Choroid plexus epithelial cell (primary cell): ENCODE measurements at regions not wholly inside any gene's neighbourhood (a gene's known extent, or its start where the extent isn't known, plus 50 kb on each side); places are given as distances from the start of the nearest gene placed in this dataset.
"Not testable (repeated sequence)": the region's sequence is repeated elsewhere in the genome, so short reads cannot be mapped to it uniquely, and the experiment has no call there.

Experiments
- DNase-seq: peaks from one replicate; pipeline ENCODE4 v3.0.0-alpha.2; 2010; ENCODE audit warnings: low read depth
- H3K4me3 ChIP-seq: 2 replicates; pipeline ENCODE4 v1.5.1; 2011; ENCODE audit warnings: low read depth, mild to moderate bottlenecking, control low read depth, low read length, moderate library complexity
- TF ChIP-seq, protein P1 (sequence below): conservative IDR thresholded peaks from 2 replicates; pipeline ENCODE4 v1.5.1; 2011; ENCODE audit warnings: low read depth, mild to moderate bottlenecking, control low read depth, inconsistent platforms, low read length, moderate library complexity

DNA sequence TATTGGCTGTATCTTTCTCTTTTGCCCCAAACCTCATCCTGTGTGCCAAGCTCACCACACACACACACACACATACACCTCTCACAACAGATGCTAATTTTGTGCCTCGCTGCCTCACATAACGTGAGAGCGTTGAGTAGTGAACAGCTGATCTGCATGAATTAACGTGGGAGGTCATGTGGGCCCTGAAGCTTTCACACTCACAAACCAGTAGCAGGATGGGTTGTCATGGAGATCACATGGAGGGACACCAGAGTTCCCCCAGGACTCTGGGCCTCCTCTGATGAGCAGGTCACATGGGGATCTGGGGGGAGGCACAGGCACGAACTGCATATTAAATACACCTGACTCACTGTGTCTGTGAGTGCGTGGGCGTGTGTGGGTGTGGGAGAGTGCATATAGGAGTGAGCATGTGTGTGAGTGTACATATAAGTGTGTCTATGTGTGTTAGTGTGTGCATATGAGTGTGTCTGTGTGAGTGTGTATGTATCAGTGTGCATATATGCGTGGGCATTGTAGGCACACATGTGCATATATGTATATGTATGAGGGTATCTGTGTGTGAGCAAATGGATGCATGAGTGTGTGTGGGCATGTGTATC is 62.7 kb upstream of the SULF2 start:
- DNase-seq = no peak
- H3K4me3 ChIP-seq = no peak overlapping the region
- TF ChIP-seq, protein P1, sequence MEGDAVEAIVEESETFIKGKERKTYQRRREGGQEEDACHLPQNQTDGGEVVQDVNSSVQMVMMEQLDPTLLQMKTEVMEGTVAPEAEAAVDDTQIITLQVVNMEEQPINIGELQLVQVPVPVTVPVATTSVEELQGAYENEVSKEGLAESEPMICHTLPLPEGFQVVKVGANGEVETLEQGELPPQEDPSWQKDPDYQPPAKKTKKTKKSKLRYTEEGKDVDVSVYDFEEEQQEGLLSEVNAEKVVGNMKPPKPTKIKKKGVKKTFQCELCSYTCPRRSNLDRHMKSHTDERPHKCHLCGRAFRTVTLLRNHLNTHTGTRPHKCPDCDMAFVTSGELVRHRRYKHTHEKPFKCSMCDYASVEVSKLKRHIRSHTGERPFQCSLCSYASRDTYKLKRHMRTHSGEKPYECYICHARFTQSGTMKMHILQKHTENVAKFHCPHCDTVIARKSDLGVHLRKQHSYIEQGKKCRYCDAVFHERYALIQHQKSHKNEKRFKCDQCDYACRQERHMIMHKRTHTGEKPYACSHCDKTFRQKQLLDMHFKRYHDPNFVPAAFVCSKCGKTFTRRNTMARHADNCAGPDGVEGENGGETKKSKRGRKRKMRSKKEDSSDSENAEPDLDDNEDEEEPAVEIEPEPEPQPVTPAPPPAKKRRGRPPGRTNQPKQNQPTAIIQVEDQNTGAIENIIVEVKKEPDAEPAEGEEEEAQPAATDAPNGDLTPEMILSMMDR = no peak

DNA sequence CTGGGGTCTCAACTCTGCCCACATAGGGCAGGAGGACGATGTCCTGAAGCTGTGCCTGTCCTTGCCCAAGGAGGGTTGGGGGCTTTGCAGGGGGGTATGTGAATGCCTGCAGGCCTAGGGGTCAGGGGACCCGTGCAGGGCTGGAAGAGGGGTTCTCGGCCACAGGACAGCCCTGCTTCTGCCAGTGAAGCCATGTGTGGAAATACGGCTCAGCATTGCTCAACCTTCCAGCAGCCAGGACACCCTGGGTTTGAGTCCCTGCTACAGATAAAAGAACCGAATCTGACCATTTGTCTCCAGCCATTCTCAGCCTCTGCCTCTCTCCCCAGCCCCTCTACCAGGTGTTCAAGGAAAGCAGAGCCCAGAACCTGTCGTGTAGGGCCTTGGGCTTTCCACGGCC is 61.9 kb upstream of the SULF2 start:
- H3K4me3 ChIP-seq, DNase-seq: not testable (repeated sequence)

DNA sequence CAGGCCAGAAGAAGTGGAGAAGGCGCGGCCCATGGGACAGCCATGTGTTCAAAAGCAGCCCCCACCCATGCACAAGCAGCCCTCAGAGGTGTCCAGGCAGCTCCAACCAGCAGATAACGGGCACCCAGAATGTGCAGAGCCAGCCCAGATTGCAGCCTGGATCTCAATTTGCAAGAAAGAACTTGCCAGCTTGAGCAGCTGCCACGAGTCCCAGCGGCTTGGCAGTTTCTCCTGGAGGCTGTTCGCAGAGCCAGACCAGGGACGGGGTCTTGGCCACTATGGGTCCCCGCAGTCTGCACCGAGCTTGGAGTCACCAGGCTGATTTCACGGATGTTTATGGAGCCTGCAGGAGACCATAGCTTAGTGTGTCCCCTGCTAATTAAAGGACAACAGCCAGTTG is 61.4 kb upstream of the SULF2 start:
- H3K4me3 ChIP-seq, DNase-seq: not testable (repeated sequence)

DNA sequence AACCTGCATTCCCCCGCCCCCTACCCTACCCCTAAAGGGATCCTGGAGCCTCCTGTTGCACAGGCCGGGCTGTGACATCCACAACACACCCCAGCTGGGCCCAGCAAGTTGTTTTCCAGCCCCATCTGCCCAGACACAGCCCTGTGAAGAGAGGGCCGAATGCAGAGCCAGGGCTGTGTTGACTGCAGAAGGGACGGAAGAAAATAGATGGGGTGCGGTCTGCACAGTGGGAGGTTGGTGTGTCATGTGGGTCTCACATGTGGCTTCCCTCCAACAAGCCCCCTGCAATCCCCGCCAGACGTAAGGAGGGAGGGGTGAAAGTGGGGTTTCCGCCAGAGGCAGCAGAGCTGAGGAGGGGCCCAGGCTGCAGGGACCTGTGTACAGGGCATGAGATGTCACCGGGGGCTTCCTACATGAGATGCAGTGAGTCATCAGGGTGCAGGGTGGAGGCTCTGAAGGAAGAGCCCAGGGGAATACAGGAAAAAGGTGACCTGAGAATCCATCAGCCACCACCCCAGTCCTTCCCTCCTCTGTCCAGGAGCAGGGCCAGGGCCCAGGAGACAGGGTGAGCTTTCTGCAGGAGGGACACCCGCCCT is 60.2 kb upstream of the SULF2 start:
- H3K4me3 ChIP-seq, DNase-seq: not testable (repeated sequence)

DNA sequence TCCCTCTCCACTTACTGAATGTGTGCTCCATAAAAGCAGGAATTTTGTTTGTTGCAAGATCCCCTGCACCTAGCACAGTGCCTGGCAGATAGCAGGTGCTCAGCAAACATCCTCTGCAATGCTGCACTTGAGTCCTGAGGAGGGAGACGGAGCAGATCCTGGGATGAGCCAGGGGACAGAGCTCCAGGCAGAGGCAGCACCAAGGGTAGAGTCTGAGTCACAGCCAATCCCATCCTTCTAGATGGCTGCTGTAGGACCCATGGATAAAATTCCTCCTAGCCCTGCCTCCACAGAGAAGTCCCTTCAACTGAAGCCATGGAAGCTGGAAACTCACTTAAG is 59.3 kb upstream of the SULF2 start:
- DNase-seq, H3K4me3 ChIP-seq: not testable (repeated sequence)

DNA sequence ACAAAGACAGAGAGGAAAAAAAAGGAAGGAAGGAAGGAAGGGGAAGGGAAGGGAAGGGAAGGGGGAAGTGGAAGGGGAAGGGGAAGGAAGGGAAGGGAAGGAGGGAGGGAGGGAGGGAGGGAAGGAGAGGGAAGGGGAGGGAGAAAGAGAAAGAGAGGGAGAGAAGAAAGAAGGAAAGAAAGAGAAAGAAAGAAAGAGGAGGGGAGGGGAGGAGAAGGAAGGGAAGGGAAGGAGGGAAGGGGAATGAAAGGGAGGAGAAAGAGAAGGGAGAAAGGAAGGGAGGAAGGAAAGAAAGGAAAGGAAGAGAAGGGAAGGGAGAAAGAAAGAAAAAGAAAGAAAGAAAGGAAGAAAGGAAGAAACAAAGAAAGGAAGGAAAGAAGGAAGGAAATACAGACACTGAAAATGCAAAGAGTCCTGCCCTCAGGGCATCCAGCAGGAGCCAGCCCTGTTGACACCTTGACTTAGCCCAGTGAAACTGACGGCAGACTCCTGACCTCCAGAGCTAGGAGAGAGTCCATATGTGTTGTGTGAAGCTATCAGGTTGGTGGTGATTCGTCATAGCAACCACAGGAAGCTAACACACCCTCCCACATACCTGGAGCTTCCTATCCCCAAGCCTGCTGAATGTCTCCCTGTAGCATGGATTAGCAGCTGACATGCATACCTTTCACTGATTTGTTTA is 58.7 kb upstream of the SULF2 start:
- no peak for DNase-seq
- H3K4me3 ChIP-seq = no peak overlapping the region
- TF ChIP-seq, protein P1 = no peak

DNA sequence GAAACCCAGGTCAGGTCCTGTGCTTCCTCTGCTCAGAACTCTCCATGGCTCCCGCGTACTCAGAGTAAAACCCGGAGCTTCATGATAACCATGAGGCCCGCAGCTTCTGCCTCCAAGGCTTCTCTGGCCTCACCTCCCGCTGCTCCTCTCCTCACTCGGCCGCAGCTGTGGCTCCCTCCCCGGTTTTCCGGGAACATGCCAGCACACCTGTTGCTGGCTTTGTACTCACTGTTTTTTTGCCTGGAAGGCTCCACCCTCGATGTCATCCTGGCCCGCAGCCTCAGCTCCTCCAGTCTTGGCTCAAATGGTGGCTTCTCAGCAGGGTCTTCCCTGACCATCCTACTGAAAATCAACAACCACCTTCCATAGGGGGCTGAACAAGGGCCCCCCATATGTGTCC is 57.7 kb upstream of the SULF2 start:
- DNase-seq, H3K4me3 ChIP-seq: not testable (repeated sequence)

DNA sequence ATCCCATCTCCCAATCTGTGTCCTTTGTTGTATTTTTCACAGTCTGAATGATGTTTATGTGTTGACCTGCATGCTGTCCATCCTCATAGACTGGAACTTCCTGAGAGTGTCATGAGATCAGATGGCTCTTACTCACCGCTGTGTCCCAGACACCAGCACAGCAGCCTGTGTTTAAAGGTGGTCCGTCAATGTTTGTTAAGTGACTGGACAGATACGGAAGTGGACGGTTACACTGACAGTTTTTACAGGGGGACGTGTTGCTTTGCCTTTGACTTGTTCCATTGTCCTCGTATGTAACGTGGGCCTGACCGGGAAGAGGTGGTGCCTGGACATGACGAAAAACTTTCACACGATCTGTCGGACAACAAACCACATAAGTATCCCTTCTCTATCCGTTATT is 56.7 kb upstream of the SULF2 start:
- not testable (repeated sequence) for H3K4me3 ChIP-seq, DNase-seq

DNA sequence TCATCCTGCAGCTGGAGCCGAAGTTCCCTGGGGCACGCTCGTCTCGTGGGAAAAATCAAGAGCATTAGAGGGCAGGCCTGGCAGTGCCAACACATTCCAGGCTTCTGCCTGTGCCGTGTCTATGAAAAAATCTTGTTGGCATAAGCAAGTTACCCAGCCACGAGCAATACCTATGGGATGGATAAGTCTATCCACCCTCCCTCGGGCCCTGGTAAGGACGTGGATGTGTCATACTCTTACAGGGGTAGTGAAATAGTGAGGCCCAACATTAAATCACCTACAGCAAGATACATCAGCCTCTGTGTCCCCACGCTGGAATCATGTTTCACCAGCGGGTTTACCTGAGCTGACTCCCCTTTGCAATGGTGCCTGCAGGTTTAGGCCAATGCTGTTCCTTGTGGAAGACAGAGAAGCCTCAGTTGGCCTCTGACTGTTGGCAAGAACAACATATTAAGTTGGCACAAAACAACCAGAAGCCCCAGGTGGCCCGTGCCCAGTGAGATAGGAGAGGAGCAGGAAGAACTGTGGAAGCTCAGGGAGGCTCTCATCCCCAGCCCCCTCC is 51.1 kb upstream of the SULF2 start:
- H3K4me3 ChIP-seq, DNase-seq: not testable (repeated sequence)
